ENCODE measurements at regions not wholly inside any gene's neighbourhood (a gene's known extent, or its start where the extent isn't known, plus 50 kb on each side); places are given as distances from the start of the nearest gene placed in this dataset.

DNA sequence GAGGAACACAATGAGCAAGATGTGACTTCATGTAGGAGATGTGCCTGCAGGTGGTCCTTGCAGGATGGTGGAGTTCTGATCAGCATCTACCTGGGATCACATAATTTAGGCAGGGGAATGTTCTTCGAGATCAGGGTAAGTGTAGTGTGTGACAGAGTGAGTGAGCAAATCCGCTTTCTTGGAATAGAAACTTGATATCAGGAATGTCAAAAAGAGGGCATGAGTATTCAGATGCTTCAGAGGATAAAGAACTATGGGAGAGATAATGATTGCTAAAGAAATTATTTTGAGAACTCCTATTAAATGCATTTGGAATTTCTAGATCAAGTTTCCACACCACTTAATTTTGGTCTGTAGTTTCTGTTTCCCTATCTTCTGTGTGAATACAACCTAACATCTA is 463.6 kb upstream of the SLC14A2 start:
- no peaks in the 10 kb centered on the region for H3K27me3 ChIP-seq
- H3K27ac ChIP-seq: no peak overlapping the region
- no peak for TF ChIP-seq POLR2AphosphoS5 (IDR thresholded peaks at IDR 0.05)
- TF ChIP-seq, protein P1, sequence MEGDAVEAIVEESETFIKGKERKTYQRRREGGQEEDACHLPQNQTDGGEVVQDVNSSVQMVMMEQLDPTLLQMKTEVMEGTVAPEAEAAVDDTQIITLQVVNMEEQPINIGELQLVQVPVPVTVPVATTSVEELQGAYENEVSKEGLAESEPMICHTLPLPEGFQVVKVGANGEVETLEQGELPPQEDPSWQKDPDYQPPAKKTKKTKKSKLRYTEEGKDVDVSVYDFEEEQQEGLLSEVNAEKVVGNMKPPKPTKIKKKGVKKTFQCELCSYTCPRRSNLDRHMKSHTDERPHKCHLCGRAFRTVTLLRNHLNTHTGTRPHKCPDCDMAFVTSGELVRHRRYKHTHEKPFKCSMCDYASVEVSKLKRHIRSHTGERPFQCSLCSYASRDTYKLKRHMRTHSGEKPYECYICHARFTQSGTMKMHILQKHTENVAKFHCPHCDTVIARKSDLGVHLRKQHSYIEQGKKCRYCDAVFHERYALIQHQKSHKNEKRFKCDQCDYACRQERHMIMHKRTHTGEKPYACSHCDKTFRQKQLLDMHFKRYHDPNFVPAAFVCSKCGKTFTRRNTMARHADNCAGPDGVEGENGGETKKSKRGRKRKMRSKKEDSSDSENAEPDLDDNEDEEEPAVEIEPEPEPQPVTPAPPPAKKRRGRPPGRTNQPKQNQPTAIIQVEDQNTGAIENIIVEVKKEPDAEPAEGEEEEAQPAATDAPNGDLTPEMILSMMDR (IDR thresholded peaks at IDR 0.05): no peak
- no peak for TF ChIP-seq EP300 (IDR thresholded peaks at IDR 0.05)
- TF ChIP-seq POLR2A (IDR thresholded peaks at IDR 0.05): no peak
- WGBS, 2 donors: 95 to 97% methylated on average over 2 of the region's 2 CpGs
- DNase-seq: no peak
- intact Hi-C loops (cut with DNase I): no loop called here
- H3K4me1 ChIP-seq: no peaks in the 10 kb centered on the region
- H3K36me3 ChIP-seq: no peaks in the 10 kb centered on the region
- H3K4me3 ChIP-seq: no peak overlapping the region
- H3K9me3 ChIP-seq: no peaks in the 10 kb centered on the region

DNA sequence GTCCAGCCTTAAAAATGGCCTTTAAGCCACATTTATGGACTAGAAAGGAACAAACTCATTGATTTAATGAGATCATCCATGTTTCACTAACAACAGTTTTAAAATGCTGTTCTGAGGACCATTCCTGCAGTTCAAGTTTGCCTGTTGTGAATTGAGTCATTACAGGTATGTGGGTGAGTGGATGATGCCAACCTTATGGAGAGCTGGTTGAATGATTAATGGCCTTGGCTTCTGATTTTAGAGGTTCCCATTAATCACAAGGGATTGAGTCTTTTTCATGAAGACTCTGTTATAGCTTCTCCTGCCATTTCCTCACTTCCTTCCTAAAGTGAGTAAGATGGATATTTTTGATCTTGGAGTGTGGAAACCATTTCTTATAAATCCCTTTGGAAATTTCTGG is 459.8 kb upstream of the SLC14A2 start:
- no peak overlapping the region for H3K27ac ChIP-seq
- H3K36me3 ChIP-seq: no peaks in the 10 kb centered on the region
- intact Hi-C loops (cut with DNase I): no loop called here
- H3K27me3 ChIP-seq: no peaks in the 10 kb centered on the region
- H3K9me3 ChIP-seq: no peaks in the 10 kb centered on the region
- H3K4me3 ChIP-seq: no peak overlapping the region
- TF ChIP-seq EP300 (IDR thresholded peaks at IDR 0.05): no peak
- no peak for TF ChIP-seq POLR2A (IDR thresholded peaks at IDR 0.05)
- no peak for TF ChIP-seq POLR2AphosphoS5 (IDR thresholded peaks at IDR 0.05)
- TF ChIP-seq, protein P1 (IDR thresholded peaks at IDR 0.05): no peak
- DNase-seq: no peak
- no peaks in the 10 kb centered on the region for H3K4me1 ChIP-seq

DNA sequence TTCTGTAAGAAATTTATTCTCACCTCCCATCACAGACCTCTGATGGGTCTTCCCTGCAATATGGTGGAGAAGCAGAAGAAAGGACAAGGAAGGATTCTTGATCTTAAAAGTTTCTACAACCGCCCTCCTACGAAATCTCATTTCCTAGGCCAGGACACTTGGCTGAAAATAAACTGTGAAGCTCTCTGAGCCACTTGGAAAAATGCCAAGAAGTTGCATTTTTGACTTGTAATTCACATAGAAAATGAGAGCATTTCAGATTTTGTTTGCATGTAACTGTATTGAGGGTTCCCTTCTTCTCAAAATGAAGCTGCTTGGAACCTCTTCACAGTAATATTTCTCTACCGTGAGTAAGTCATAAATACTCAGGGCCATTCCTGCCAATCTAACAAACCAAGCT is 458.3 kb upstream of the SLC14A2 start:
- TF ChIP-seq, protein P1 (IDR thresholded peaks at IDR 0.05): no peak
- TF ChIP-seq POLR2AphosphoS5 (IDR thresholded peaks at IDR 0.05) (no peak), EP300 (IDR thresholded peaks at IDR 0.05) (no peak), POLR2A (IDR thresholded peaks at IDR 0.05) (no peak)
- intact Hi-C loops (cut with DNase I): no loop called here
- Histone ChIP-seq H3K9me3 (no peaks in the 10 kb centered on the region), H3K36me3 (no peaks in the 10 kb centered on the region), H3K27me3 (no peaks in the 10 kb centered on the region), H3K4me3 (no peak overlapping the region), H3K4me1 (no peaks in the 10 kb centered on the region), H3K27ac (no peak overlapping the region)
- 89 to 92% methylated on average over 3 of the region's 3 CpGs for WGBS, 2 donors
- no peak for DNase-seq

DNA sequence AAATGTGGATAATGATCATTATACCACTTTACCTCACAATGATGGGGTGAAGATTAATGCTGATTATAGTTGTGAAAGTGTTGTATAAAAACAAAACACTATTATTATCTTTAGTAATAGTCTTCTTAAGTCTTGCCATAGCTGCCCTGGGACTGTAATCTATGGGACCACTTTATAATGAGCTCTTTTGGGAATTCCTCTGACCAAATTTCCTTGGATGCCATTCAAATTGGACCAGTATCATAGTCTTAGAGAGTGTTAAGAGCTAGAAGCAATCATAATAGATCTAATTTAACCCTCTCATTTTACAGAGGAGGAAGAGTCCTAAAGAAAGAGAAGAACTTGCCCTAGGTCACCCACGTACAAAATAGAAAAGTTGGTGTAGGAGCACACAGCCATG is 457.7 kb upstream of the SLC14A2 start:
- no peak for TF ChIP-seq EP300 (IDR thresholded peaks at IDR 0.05)
- no peak for TF ChIP-seq POLR2AphosphoS5 (IDR thresholded peaks at IDR 0.05)
- no peak for TF ChIP-seq POLR2A (IDR thresholded peaks at IDR 0.05)
- TF ChIP-seq, protein P1 (IDR thresholded peaks at IDR 0.05): no peak
- H3K27me3 ChIP-seq: no peaks in the 10 kb centered on the region
- H3K4me1 ChIP-seq: no peaks in the 10 kb centered on the region
- intact Hi-C loops (cut with DNase I): no loop called here
- H3K27ac ChIP-seq: no peak overlapping the region
- H3K4me3 ChIP-seq: no peak overlapping the region
- no peak for DNase-seq
- no peaks in the 10 kb centered on the region for H3K36me3 ChIP-seq
- no peaks in the 10 kb centered on the region for H3K9me3 ChIP-seq
- 86 to 91% methylated on average over 1 of the region's 1 CpG for WGBS, 2 donors

DNA sequence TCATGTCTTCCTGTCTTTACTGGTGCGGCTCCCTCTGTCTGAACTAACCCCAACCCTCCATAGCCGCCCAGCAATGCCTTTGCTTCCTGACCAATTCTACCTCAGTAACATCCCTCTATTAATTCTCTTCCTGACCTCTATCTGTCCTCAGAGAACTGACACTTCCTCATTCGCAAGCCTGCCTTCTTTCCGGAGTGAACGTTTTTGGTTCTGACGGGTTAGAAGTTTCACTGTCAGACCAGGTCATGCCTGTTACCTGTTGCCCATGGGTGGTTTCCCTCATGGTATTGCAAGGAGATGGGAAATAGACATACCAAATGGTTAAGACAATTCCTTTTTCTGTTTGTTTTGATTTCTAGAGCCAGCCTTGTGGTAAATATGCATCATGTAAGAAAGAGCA is 453.4 kb upstream of the SLC14A2 start:
- no peak for DNase-seq
- intact Hi-C loops (cut with DNase I): no loop called here
- no peaks in the 10 kb centered on the region for H3K27me3 ChIP-seq
- TF ChIP-seq EP300 (IDR thresholded peaks at IDR 0.05) (no peak), POLR2A (IDR thresholded peaks at IDR 0.05) (no peak), POLR2AphosphoS5 (IDR thresholded peaks at IDR 0.05) (no peak)
- TF ChIP-seq, protein P1 (IDR thresholded peaks at IDR 0.05): no peak
- H3K27ac ChIP-seq: no peak overlapping the region
- no peak overlapping the region for H3K4me3 ChIP-seq
- peaks cover 0 to 16% (median 0%) of the 10 kb centered on the region in 4 donors for H3K4me1 ChIP-seq
- whole genome bisulfite sequencing, 2 donors: 71 to 79% methylated on average over 6 of the region's 6 CpGs
- H3K9me3 ChIP-seq: no peaks in the 10 kb centered on the region
- H3K36me3 ChIP-seq: no peaks in the 10 kb centered on the region
